GM18520 (cell line): ENCODE measurements at regions not wholly inside any gene's neighbourhood (a gene's known extent, or its start where the extent isn't known, plus 50 kb on each side); places are given as distances from the start of the nearest gene placed in this dataset.

ENCODE experiments used
- ATAC-seq: cut with Tn5 transposase; IDR thresholded peaks from one replicate; pipeline ENCODE4 v1.9.1; 2021; ENCODE audit not compliant: unreplicated experiment

GRCh38 chr6:139690007-139690406 lies 315.6 kb upstream of the CITED2 start:
- no peak for ATAC-seq

- no peak for ATAC-seq
Measured at GRCh38 chr6:139687055-139687454, 312.6 kb upstream of the CITED2 start.

GRCh38 chr6:139686308-139686707 lies 311.9 kb upstream of the CITED2 start:
- no peak for ATAC-seq

GRCh38 chr6:139685009-139685408 lies 310.6 kb upstream of the CITED2 start:
- ATAC-seq: no peak

GRCh38 chr6:139680819-139681218 lies 306.4 kb upstream of the CITED2 start:
- ATAC-seq: no peak

GRCh38 chr6:139679516-139680179 lies 305.2 kb upstream of the CITED2 start:
- no peak for ATAC-seq

GRCh38 chr6:139676718-139677117 lies 302.3 kb upstream of the CITED2 start:
- ATAC-seq: no peak

- ATAC-seq: no peak
Measured at GRCh38 chr6:139666284-139666683, 291.8 kb upstream of the CITED2 start.

- no peak for ATAC-seq
Measured at GRCh38 chr6:139663996-139664395, 289.5 kb upstream of the CITED2 start.

- no peak for ATAC-seq
Measured at GRCh38 chr6:139659711-139660110, 285.3 kb upstream of the CITED2 start.

- ATAC-seq: no peak
Measured at GRCh38 chr6:139659196-139659595, 284.7 kb upstream of the CITED2 start.

- ATAC-seq: no peak
Measured at GRCh38 chr6:139657119-139657518, 282.7 kb upstream of the CITED2 start.

- no peak for ATAC-seq
Measured at GRCh38 chr6:139655783-139656705, 281.6 kb upstream of the CITED2 start.

GRCh38 chr6:139654888-139655782 lies 280.7 kb upstream of the CITED2 start:
- no peak for ATAC-seq

- no peak for ATAC-seq
Measured at GRCh38 chr6:139654309-139654708, 279.9 kb upstream of the CITED2 start.

GRCh38 chr6:139653111-139653510 lies 278.7 kb upstream of the CITED2 start:
- no peak for ATAC-seq

GRCh38 chr6:139650941-139651340 lies 276.5 kb upstream of the CITED2 start:
- no peak for ATAC-seq

- ATAC-seq: no peak
Measured at GRCh38 chr6:139649732-139650131, 275.3 kb upstream of the CITED2 start.

- no peak for ATAC-seq
Measured at GRCh38 chr6:139649128-139649527, 274.7 kb upstream of the CITED2 start.

- ATAC-seq: no peak
Measured at GRCh38 chr6:139648430-139649000, 274.1 kb upstream of the CITED2 start.

GRCh38 chr6:139647841-139648240 lies 273.4 kb upstream of the CITED2 start:
- ATAC-seq: no peak
